ENCODE measurements at regions not wholly inside any gene's neighbourhood (a gene's known extent, or its start where the extent isn't known, plus 50 kb on each side); places are given as distances from the start of the nearest gene placed in this dataset.

GRCh38 chr5:74549384-74549783 is 91.1 kb downstream of the ENC1 start:
- TF ChIP-seq CTCF (IDR thresholded peaks at IDR 0.05; ENCODE audit: low read length) (no peak), EZH2 (optimal IDR thresholded peaks at IDR 0.05; ENCODE audit: low read depth, low read length) (no peak)
